ENCODE measurements at regions not wholly inside any gene's neighbourhood (a gene's known extent, or its start where the extent isn't known, plus 50 kb on each side); places are given as distances from the start of the nearest gene placed in this dataset.

DNA sequence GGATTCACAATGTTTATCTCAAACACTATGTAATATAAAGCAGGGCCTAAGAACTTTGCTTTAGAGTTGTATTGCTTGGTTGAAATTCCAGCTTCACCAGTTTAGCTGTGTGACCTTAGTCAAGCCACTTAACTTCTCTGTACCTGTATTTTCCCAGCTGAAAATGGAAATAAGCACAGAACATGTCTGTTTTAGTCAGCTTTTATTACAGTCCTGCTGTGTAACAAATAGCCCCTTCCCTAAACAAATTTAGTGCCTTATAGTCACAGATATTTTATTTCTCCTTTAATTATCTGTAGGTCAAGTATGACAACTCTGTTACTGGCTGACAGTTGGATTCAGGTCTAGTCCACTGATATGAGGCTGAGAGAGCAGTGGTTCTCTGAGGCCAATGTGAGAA is 56.0 kb upstream of the JAG1 start:
- TF ChIP-seq, protein P1, sequence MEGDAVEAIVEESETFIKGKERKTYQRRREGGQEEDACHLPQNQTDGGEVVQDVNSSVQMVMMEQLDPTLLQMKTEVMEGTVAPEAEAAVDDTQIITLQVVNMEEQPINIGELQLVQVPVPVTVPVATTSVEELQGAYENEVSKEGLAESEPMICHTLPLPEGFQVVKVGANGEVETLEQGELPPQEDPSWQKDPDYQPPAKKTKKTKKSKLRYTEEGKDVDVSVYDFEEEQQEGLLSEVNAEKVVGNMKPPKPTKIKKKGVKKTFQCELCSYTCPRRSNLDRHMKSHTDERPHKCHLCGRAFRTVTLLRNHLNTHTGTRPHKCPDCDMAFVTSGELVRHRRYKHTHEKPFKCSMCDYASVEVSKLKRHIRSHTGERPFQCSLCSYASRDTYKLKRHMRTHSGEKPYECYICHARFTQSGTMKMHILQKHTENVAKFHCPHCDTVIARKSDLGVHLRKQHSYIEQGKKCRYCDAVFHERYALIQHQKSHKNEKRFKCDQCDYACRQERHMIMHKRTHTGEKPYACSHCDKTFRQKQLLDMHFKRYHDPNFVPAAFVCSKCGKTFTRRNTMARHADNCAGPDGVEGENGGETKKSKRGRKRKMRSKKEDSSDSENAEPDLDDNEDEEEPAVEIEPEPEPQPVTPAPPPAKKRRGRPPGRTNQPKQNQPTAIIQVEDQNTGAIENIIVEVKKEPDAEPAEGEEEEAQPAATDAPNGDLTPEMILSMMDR (IDR thresholded peaks at IDR 0.05), result no peak
- TF ChIP-seq EP300 (IDR thresholded peaks at IDR 0.05), result no peak
- no peak for TF ChIP-seq POLR2AphosphoS5 (IDR thresholded peaks at IDR 0.05)
- no peak for TF ChIP-seq POLR2A (IDR thresholded peaks at IDR 0.05)

Data from sigmoid colon (tissue), 4 donors.